NCI-H2227 (cell line): ENCODE measurements at regions not wholly inside any gene's neighbourhood (a gene's known extent, or its start where the extent isn't known, plus 50 kb on each side); places are given as distances from the start of the nearest gene placed in this dataset.

Experiments
- DNase-seq: peaks from one replicate; lab custom pipeline; 2025; ENCODE audit not compliant: unreplicated experiment; lab: John Stamatoyannopoulos, UW

- no peak for DNase-seq
These were observed 441.4 kb downstream of the SH3GL2 start for GRCh38 chr9:18020121-18020745.

- no peak for DNase-seq
These were observed 443.8 kb downstream of the SH3GL2 start for GRCh38 chr9:18022642-18023041.

- DNase-seq: no peak
These were observed 444.5 kb downstream of the SH3GL2 start for GRCh38 chr9:18023332-18023731.

- DNase-seq: no peak
These were observed 441.3 kb upstream of the ADAMTSL1 start for GRCh38 chr9:18032636-18033035.

GRCh38 chr9:18036422-18037187, 437.3 kb upstream of the ADAMTSL1 start:
- no peak for DNase-seq

- DNase-seq: no peak
These were observed 436.0 kb upstream of the ADAMTSL1 start for GRCh38 chr9:18037981-18038380.

DNA sequence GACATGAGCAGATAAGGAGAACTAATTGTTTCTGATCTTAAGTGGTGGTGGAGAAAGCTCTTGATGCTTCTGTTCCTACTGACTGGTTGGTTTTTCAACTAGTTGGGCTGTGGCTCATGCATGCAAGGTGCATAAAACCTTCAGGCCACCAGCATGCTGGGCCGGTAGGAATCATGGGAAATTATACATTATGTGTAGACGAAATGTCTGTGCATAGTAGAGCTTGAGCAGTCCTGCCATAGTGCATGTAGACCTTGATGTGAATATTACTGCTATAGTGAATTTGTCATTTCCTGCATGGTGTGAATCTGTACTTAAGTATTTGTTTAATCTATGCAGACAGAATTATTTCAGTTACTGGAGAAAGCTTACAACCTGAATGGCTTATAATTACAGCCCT, 433.6 kb upstream of the ADAMTSL1 start:
- no peak for DNase-seq

DNA sequence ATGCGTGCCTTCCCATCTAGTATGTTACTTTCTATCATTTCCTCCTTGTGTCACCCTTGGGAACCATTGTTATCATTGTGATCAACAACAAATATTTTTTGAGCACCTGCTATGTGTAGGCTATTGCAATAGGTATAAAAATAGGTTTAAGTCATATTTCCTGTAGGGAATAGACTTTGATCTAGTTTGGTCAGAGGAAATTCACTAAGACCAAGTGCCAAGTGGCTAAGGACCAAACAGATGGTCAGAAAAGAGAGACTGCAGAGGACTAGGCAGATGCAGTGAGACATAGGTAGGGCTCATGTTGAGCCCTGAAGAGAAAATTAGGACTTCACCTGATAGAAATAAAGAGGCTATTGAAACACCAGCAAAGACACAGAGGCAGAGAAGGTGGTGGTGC, 430.0 kb upstream of the ADAMTSL1 start:
- no peak for DNase-seq

DNA sequence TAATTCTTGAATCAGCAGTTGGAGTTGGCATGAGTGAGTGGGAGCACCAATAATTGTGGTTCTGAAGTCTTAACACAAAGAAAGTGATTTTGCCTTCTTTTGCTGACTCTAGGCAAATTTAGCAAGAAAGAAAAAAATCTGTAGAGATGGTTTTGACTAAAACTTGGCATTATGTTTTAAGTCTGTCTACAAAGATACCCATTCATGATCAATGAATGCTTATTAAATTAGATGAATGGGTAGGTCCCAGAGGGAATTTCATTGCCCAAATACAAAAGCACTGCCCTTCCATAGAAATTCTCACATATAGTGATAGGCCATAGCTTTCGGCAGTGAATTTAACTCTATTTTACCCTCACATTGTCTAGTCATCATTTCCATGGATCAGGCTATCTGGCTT, 428.6 kb upstream of the ADAMTSL1 start:
- no peak for DNase-seq

DNA sequence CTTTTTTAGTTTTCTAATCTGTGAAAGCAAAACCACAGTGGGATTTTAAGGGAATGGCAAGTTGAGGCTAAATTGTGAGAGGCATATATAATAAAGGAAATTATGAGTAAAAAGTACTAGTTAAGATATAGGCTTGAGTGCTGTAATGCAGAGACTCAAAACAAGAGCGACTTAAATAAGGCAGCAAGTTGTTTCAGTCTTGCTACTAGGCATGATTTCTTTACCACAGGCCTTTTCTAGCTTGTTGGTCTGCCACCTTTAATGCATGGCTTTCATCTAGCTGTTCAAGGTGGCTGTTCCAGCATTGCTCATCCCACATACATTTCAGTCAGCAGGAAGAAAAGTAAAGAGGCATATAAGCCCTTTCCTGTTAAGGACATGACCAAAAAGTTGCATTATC, 427.9 kb upstream of the ADAMTSL1 start:
- no peak for DNase-seq

DNA sequence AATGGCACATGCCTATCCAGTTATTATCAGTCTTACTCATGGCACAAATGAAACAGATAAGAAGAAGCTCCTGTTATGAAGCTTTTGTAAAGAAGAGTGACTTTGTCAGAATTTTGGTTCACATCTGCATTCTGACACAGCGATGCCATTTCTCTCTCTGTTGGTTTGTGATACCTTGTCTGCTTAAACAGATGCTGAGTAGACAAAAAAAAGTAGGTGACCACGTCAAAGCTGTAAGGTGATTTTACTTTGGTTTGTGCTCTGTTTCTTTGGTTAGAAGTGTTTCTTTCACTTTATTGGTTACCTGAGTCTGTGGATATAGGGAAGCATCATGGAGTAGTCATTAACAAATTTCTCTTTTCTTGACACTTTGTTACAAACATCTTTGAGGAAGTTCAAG, 422.3 kb upstream of the ADAMTSL1 start:
- no peak for DNase-seq

DNA sequence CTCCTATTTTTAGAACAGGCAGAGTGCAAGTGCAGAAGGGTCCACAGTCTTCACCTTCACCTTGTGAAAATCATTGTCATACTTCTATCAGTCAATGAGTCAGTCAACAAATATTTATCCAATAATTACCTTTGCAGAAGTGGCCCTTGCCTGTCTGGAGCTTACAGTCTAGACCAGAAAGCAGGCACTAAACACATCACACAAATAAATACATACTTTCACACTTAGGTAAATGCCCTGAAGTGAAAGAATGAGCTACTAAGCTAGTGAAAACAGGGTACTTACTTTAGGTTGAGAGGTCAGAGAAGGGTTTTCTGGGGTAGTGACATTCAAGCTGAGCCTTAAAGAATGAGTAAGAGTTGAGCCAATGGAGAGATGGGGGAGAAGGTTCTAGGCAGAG, 421.9 kb upstream of the ADAMTSL1 start:
- DNase-seq: no peak

DNA sequence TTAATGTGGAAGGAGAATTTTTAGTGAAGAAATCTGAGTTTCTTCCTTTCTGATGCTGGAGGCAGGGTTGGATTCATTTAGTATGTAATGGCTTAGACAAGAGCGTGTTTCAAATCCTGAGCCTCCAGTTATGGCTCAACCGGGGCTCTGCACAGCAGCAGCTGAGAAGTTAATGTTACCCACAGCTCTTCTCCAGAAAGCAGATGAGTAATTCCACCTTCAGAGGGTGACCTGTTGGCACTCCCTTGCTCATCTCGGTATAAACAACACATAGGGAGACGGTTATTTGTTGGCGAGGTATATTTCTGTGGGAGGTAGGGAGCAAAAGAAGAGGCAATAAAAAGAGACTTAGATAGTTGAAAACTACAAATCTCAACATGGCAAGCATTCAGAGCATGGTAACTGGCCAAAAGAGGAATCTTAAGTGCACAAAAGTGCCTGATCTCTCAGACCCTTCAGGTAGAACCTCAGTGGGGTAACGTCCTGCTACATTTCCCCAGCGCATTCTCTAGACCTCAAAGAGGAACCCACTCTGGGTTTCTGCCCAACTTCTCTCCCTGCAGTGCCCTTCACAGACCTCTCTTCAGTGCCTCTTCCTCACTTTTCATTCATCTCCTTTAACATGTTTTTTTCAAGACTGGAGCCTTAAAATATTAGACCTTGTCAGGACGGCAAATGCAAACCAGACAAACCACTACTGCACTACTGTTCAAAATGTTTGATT, 417.5 kb upstream of the ADAMTSL1 start:
- DNase-seq: no peak

- no peak for DNase-seq
These were observed 417.0 kb upstream of the ADAMTSL1 start for GRCh38 chr9:18056993-18057369.

DNA sequence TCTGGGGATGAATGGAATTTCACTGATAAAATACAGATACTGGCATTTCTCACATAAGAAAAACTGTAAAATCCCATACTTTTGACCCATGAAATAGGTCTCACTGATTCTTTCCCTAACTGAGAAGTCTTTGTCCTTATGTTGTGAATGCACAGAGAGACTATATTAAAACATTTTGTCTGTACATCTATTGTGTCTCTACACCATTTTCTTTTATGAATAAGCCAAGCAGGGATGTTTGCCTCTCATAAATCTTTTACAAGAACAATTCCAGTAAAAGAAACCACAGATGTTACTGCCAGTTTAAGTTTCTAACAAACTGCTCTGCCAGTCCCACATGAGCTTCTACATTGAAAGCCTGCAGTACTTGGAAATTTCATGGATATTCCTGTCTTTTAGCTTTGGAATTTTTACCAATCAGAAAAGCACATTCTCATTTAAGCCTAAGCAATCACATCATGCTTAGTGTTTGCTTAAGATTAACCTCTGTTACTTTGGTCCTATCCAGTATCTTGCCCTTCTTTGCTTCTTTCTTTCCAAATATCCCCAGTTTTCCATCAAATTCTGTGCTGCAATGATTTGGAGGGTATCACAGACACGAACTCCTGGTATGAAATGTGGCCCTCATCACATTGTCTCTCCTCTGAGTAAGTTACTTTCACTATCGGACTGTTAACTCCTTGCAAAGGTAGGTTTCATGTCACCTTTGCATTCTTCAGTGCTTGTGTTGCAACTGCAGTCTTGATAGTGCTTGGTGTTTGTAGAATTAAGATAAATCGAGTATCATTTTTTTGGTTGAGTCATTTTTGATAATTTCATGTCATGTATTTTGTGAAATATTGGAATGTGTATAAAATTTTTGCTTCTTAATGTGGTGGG, 415.1 kb upstream of the ADAMTSL1 start:
- no peak for DNase-seq

DNA sequence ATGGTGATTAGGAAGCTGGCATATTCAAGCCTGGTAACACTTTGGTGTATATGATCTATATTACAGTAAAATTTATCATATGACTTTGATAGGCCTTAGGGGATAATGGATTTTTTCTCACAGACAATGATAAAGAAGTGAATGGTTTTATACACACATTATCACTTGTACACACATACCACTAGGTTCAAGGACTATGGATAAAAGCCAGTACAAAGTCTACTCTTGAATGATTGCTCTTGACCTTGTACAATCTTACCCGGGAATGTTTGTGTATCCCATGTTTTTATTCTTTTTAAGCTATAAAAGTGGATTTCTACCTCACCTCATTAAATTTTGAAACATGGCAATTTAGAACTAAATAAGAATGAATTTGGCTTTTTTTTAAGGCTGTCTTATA, 414.5 kb upstream of the ADAMTSL1 start:
- no peak for DNase-seq

GRCh38 chr9:18060269-18060934, 413.6 kb upstream of the ADAMTSL1 start:
- DNase-seq: no peak

- DNase-seq: no peak
These were observed 412.6 kb upstream of the ADAMTSL1 start for GRCh38 chr9:18061332-18061731.

GRCh38 chr9:18061856-18062255, 412.1 kb upstream of the ADAMTSL1 start:
- DNase-seq: no peak

- DNase-seq: no peak
These were observed 410.0 kb upstream of the ADAMTSL1 start for GRCh38 chr9:18063856-18064390.
